Endothelial cell of umbilical vein (primary cell): ENCODE measurements at regions not wholly inside any gene's neighbourhood (a gene's known extent, or its start where the extent isn't known, plus 50 kb on each side); places are given as distances from the start of the nearest gene placed in this dataset.

Experiments
- BruUV-seq: library from RNA; stranded (reverse); fragments of 400-500 nt; replicated peaks from 2 replicates; lab custom pipeline; 2021; lab: Mats Ljungman, UMichigan
- CTCF ChIA-PET: fragments of 300-600, 350-600 bp; sonication (Branson Sonifier 250); formaldehyde crosslinking; loops from one replicate; lab custom pipeline; 2021; ENCODE audit warnings: antibody characterized with exemption, inconsistent platforms; lab: Charles Lee
- POLR2A ChIA-PET: fragments of 300-600, 350-600 bp; sonication (Branson Sonifier 250); formaldehyde crosslinking; loops from one replicate; lab custom pipeline; 2021; ENCODE audit warnings: antibody characterized with exemption, inconsistent platforms; lab: Charles Lee
- DNase-seq: peaks from one replicate; pipeline ENCODE4 v3.0.0-alpha.2; 2011; ENCODE audit warnings: low read depth, low spot score
- FAIRE-seq: peaks from 2 replicates; lab custom pipeline; 2011; peaks lifted over from hg19 to GRCh38; lab: Jason Lieb, UNC
- H2AFZ ChIP-seq: 2 replicates; pipeline ENCODE4 v1.6.0; 2012; ENCODE audit warnings: low read depth, low read length, control low read depth, inconsistent platforms
- H3K27ac ChIP-seq: 2 replicates; pipeline ENCODE4 v1.5.1; 2011; ENCODE audit warnings: low read depth, mild to moderate bottlenecking, control low read depth, low read length, moderate library complexity; ENCODE audit not compliant: insufficient read depth
- H3K27me3 ChIP-seq, 2 experiments: 2 replicates each; pipeline versions ENCODE4 v1.6.0 to v1.6.1; 2011; ENCODE audit warnings: low read length in 2 of 2, mixed read lengths in 1 of 2; ENCODE audit not compliant: control insufficient read depth in 2 of 2, insufficient read depth in 2 of 2
- H3K36me3 ChIP-seq, 2 experiments: 2 replicates in 1 of 2; 3 replicates in 1 of 2; pipeline ENCODE4 v1.5.1; 2011; ENCODE audit warnings: low read length in 2 of 2, mild to moderate bottlenecking in 1 of 2, moderate library complexity in 1 of 2; ENCODE audit not compliant: control insufficient read depth in 2 of 2, insufficient read depth in 2 of 2; ENCODE audit errors: extremely low read depth in 1 of 2
- H3K4me1 ChIP-seq: 3 replicates; pipeline ENCODE4 v1.5.1; 2011; ENCODE audit warnings: mild to moderate bottlenecking, low read length; ENCODE audit not compliant: control insufficient read depth, insufficient read depth; ENCODE audit errors: extremely low read depth
- H3K4me2 ChIP-seq: 2 replicates; pipeline ENCODE4 v1.6.1; 2011; ENCODE audit warnings: low read length, control low read depth, mixed read lengths; ENCODE audit not compliant: insufficient read depth
- H3K4me3 ChIP-seq, 3 experiments: fragments of 200-600 bp in 1 of 3; sonication (generic), shearing (Covaris generic) in 1 of 3; replicated peaks in 1 of 3; 2 replicates each; pipeline ENCODE4 v1.5.1; 2011 to 2016; ENCODE audit warnings: control low read depth in 3 of 3, low read length in 3 of 3, mild to moderate bottlenecking in 2 of 3, inconsistent platforms in 1 of 3, low read depth in 1 of 3, moderate library complexity in 1 of 3; ENCODE audit not compliant: insufficient read depth in 1 of 3
- H3K79me2 ChIP-seq: 2 replicates; pipeline ENCODE4 v1.6.0; 2012; ENCODE audit warnings: low read length, inconsistent platforms; ENCODE audit not compliant: control insufficient read depth, insufficient read depth
- H3K9ac ChIP-seq: replicated peaks from 2 replicates; pipeline ENCODE3; 2011; ENCODE audit warnings: low read length, control low read depth; ENCODE audit not compliant: insufficient read depth; ENCODE audit errors: extremely low read depth
- H3K9me1 ChIP-seq: replicated peaks from 3 replicates; pipeline ENCODE4 v1.6.0; 2011; ENCODE audit warnings: mild to moderate bottlenecking, low read length; ENCODE audit not compliant: control insufficient read depth, insufficient read depth; ENCODE audit errors: extremely low read depth
- H3K9me3 ChIP-seq: replicated peaks from 2 replicates; pipeline ENCODE4 v1.5.1; 2012; ENCODE audit warnings: low read length, inconsistent platforms; ENCODE audit not compliant: control insufficient read depth, insufficient read depth
- H4K20me1 ChIP-seq: replicated peaks from 2 replicates; pipeline ENCODE3; 2011; ENCODE audit warnings: mild to moderate bottlenecking, low read length; ENCODE audit not compliant: control insufficient read depth, insufficient read depth; ENCODE audit errors: extremely low read depth
- EZH2 ChIP-seq: IDR thresholded peaks from 2 replicates; pipeline ENCODE4 v1.6.1; 2012; ENCODE audit warnings: borderline replicate concordance, low read depth, mild to moderate bottlenecking, moderate library complexity, low read length, inconsistent platforms; ENCODE audit not compliant: severe bottlenecking
- FOS ChIP-seq: IDR thresholded peaks from 2 replicates; pipeline ENCODE4 v1.6.1; 2011; ENCODE audit warnings: mild to moderate bottlenecking, low read length, moderate library complexity, borderline replicate concordance; ENCODE audit not compliant: insufficient read depth
- GATA2 ChIP-seq: IDR thresholded peaks from 2 replicates; pipeline ENCODE4 v1.7.0; 2011; ENCODE audit warnings: low read depth, mild to moderate bottlenecking, moderate library complexity, mixed read lengths, low read length; ENCODE audit not compliant: insufficient read length, insufficient read depth
- JUN ChIP-seq: IDR thresholded peaks from 2 replicates; pipeline ENCODE4 v1.6.1; 2011; ENCODE audit warnings: borderline replicate concordance, low read depth; ENCODE audit not compliant: insufficient read length, insufficient read depth
- MYC ChIP-seq: IDR thresholded peaks from one replicate; pipeline ENCODE4 v1.6.1; 2011; ENCODE audit warnings: mild to moderate bottlenecking, low read depth, low read length
- POLR2A ChIP-seq: IDR thresholded peaks from 2 replicates; pipeline ENCODE4 v1.6.1; 2012; ENCODE audit warnings: low read depth, mild to moderate bottlenecking, control low read depth, low read length
- POLR2AphosphoS5 ChIP-seq: IDR thresholded peaks from 2 replicates; pipeline ENCODE4 v1.6.1; 2012; ENCODE audit warnings: low read depth, mild to moderate bottlenecking, control low read depth, low read length, moderate library complexity; ENCODE audit not compliant: insufficient read depth
- dilution Hi-C: fragments of 300-500 bp; cut with MboI; formaldehyde crosslinking; loops from one replicate; pipeline ENCODE4 v1.15.0; 2019; ENCODE audit warnings: low sequenced_read_pairs; ENCODE audit not compliant: extremely low pct_ligation_motif_present
- intact Hi-C: fragments of 100-400 bp; cut with micrococcal nuclease; formaldehyde crosslinking; loops from one replicate; pipeline ENCODE4 v1.10.0; 2022
- TF ChIP-seq, protein P1 (sequence below): IDR thresholded peaks from 2 replicates; pipeline ENCODE4 v1.6.1; 2011; ENCODE audit not compliant: insufficient read depth, insufficient read length
- TF ChIP-seq, protein P2 (sequence below), 2 donors: IDR thresholded peaks; 1 replicate in 1 of 2; 2 replicates in 1 of 2; pipeline ENCODE4 v1.5.1; 2011; ENCODE audit warnings: low read length in 2 of 2, mild to moderate bottlenecking in 2 of 2, moderate library complexity in 2 of 2, control low read depth in 1 of 2, inconsistent platforms in 1 of 2, low read depth in 1 of 2; ENCODE audit not compliant: insufficient read depth in 1 of 2; ENCODE audit errors: extremely low read depth in 1 of 2

DNA sequence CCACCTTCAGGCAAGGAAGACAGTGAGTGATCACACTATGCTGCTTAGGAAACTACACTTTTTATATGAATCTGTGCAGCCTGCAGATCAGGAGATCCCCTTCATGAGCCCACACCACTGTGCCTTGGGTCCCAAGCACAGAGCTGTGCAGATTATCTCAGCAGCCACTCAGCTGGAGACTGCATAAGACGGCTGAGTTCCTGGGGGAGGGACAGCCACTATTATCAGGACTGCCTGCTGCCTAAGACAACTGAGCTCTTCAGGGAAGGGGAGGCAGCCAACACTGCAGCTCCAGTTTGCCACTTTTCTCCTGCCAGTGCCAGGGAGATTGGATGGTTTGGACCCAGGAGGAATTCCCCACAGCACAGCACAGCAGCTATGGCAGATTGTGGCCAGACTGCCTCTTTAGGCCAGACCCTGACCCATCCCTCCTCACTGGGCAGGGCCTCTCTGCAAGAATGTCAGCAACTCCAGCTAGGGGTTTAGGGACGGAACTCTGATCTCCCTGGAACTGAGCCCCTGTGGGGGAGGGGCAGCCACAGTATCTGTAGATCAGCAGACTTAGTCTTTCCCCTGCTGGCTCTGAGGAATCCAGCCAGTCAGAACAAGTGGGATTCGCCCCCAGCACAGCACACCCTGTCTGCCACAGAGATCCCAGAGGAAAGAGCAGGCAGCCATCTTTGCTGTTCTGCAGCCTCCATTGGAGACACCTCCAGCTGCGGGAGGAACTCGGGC lies 141.3 kb downstream of the KLHL28 start:
- ChIA-PET POLR2A (no interaction called here), CTCF (interaction anchor here (1.1 kb wide), 1 partner anchor 26 kb away, joined by 3 read pairs; no protein-coding TSS in a partner anchor)
- dilution Hi-C loops = no loop called here
- no peaks in the 10 kb centered on the region for H3K9me1 ChIP-seq
- H3K4me3 ChIP-seq = no peak overlapping the region
- TF ChIP-seq POLR2AphosphoS5 = no peak
- TF ChIP-seq MYC = no peak
- TF ChIP-seq, protein P1, sequence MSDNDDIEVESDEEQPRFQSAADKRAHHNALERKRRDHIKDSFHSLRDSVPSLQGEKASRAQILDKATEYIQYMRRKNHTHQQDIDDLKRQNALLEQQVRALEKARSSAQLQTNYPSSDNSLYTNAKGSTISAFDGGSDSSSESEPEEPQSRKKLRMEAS = no peak
- TF ChIP-seq JUN = no peak
- TF ChIP-seq, protein P2, sequence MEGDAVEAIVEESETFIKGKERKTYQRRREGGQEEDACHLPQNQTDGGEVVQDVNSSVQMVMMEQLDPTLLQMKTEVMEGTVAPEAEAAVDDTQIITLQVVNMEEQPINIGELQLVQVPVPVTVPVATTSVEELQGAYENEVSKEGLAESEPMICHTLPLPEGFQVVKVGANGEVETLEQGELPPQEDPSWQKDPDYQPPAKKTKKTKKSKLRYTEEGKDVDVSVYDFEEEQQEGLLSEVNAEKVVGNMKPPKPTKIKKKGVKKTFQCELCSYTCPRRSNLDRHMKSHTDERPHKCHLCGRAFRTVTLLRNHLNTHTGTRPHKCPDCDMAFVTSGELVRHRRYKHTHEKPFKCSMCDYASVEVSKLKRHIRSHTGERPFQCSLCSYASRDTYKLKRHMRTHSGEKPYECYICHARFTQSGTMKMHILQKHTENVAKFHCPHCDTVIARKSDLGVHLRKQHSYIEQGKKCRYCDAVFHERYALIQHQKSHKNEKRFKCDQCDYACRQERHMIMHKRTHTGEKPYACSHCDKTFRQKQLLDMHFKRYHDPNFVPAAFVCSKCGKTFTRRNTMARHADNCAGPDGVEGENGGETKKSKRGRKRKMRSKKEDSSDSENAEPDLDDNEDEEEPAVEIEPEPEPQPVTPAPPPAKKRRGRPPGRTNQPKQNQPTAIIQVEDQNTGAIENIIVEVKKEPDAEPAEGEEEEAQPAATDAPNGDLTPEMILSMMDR (IDR thresholded peaks at IDR 0.05; ENCODE audit: extremely low read depth in 1 of 2, insufficient read depth in 1 of 2, low read depth in 1 of 2, low read length in 2 of 2) = no peak
- no peak for TF ChIP-seq GATA2
- TF ChIP-seq FOS = no peak
- TF ChIP-seq POLR2A = no peak
- no peak for TF ChIP-seq EZH2
- no peaks in the 10 kb centered on the region for H3K9me3 ChIP-seq
- no peaks in the 10 kb centered on the region for H3K36me3 ChIP-seq
- no peak for DNase-seq
- H2AFZ ChIP-seq = no peak overlapping the region
- no peak overlapping the region for H3K9ac ChIP-seq
- no TSS peak for BruUV-seq
- no peak overlapping the region for H3K27ac ChIP-seq
- no peaks in the 10 kb centered on the region for H3K27me3 ChIP-seq
- intact Hi-C loops = no loop called here
- no peaks in the 10 kb centered on the region for H3K79me2 ChIP-seq
- no peak for FAIRE-seq
- no peaks in the 10 kb centered on the region for H3K4me1 ChIP-seq
- H3K4me2 ChIP-seq = no peak overlapping the region
- H4K20me1 ChIP-seq = no peaks in the 10 kb centered on the region
